Lung microvascular endothelial cell (primary cell): ENCODE measurements at regions not wholly inside any gene's neighbourhood (a gene's known extent, or its start where the extent isn't known, plus 50 kb on each side); places are given as distances from the start of the nearest gene placed in this dataset.

Source experiments
- DNase-seq, 2 donors: peaks; one replicate each; pipeline versions ENCODE4 v3.0.0 to v3.0.0-alpha.2; 2010; ENCODE audit warnings: low read depth in 2 of 2

DNA sequence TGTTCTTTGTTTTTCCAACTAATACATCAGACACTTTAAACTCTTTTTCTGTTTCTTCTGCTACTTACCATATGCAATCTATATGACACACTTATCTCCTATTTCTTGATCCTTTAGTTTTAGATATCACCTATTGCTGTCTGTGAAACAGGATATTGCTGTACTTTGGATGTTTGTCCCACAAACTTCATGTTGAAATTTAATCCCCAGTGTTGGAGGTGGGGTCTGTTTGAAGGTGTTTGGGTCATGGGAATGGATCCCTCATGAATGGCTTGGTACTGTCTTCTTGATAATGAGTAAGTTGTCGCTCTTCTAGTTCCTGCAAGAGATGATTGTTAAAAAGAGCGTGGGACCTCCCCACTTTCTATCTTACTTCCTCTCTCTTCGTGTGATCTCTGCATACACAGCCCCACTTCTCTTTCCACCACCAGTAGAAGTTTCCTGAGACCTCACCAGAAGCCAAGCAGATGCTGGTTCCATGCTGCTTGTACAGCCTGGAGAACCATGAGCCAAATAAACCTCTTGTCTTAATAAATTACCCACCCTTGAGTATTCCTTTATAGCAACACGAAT, 244.2 kb downstream of the NHLRC3 start:
- DNase-seq: no peak

DNA sequence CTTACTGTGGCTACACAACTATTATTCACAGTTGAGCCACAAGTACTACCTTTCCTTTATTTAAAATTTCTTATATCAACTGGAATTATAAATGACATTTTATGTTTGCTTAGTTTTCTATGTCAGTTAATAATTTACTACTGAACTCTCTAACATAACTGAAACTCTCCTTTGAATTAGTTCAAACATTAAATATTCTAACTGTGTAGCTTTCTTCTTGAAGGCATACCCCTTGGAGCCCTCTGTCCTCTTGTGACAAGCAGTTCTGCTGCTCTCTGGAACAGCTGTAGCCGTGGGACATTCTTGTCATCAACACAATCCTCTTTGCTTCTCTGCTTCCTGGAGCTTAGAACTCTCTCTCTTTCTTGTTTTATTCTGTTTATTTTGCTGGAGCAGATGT, 244.8 kb downstream of the NHLRC3 start:
- no peak for DNase-seq

DNA sequence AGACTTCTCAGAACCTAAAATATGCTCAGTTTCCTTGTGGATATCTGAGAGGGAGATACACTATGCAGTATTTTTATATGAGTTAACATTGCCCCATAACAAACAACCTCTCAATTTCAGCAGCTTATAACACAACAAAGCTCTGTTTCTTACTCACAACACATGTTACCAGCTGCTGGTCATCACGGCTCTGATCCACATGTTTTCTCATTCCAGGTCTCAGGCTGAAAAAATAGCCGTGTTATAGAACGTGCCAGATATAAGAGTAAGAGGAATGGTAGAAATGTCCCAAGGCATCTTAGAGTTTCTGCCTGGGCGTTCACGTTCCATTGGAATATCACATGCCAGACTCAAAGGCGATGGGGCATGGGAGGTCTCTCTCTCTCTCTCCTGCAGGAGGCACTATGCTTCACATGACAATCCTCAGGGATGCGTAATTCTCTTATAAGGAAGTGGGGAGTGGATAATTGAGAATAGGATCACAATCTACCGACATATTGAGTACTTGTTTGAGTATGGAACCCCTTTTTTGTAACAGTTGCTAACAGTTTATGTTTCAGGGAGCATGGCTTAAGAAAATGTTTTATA, 246.6 kb downstream of the NHLRC3 start:
- no peak for DNase-seq
